ENCODE measurements at regions not wholly inside any gene's neighbourhood (a gene's known extent, or its start where the extent isn't known, plus 50 kb on each side); places are given as distances from the start of the nearest gene placed in this dataset.

- in situ Hi-C loops (cut with HindIII; ENCODE audit: extremely low pct_ligation_motif_present, low pct_unique_long_range_greater_than_20kb) (no loop called here), intact Hi-C loops (cut with micrococcal nuclease; ENCODE audit: unreplicated experiment) (no loop called here)
- DNase-seq (ENCODE audit: low spot score) = no peak
- Histone ChIP-seq H3K36me3 (replicated peaks in 1 of 2; ENCODE audit: control insufficient read depth in 1 of 2, insufficient read depth in 2 of 2, low read length in 2 of 2) (no peaks in the 10 kb centered on the region), H3K9ac (ENCODE audit: insufficient read depth, low read depth, low read length) (no peak overlapping the region), H3K9me3 (ENCODE audit: low read length) (no peaks in the 10 kb centered on the region), H3K27me3 (ENCODE audit: control insufficient read depth in 1 of 2, insufficient read depth in 2 of 2, low read length in 2 of 2) (no peaks in the 10 kb centered on the region), H3K27ac (ENCODE audit: extremely low read length, insufficient read depth, low read length) (no peak overlapping the region), H2AFZ (ENCODE audit: low read length) (no peak overlapping the region), H4K20me1 (ENCODE audit: insufficient read depth, low read length) (no peaks in the 10 kb centered on the region), H3K4me2 (ENCODE audit: low read depth, low read length) (no peak overlapping the region), H3K79me2 (ENCODE audit: insufficient read depth, low read length) (no peaks in the 10 kb centered on the region), H3K4me3 (replicated peaks in 1 of 3; ENCODE audit: insufficient read depth in 1 of 3, low read depth in 2 of 3, low read length in 3 of 3) (no peak overlapping the region), H3K4me1 (ENCODE audit: insufficient read depth, low read length) (no peaks in the 10 kb centered on the region)
- BruUV-seq (replicated peaks) = no TSS peak
- no peak for ATAC-seq
- no peak for FAIRE-seq
- no peak for TF ChIP-seq PHF21A (CRISPR knock-in tag; IDR thresholded peaks at IDR 0.05)
- TF ChIP-seq ZNF274 (CRISPR knock-in tag; IDR thresholded peaks at IDR 0.05) = no peak
- TF ChIP-seq CCAR2 (optimal IDR thresholded peaks at IDR 0.05; ENCODE audit: low read depth, low read length) = no peak
- ChIA-PET CTCF (ENCODE audit: low intra/inter-chr PET ratio, low total read pairs) (no interaction called here), POLR2A (no interaction called here)
These were observed 1246.5 kb downstream of the OTOL1 start for GRCh38 chr3:162743091-162743490.

- Histone ChIP-seq H4K20me1 (ENCODE audit: insufficient read depth, low read length) (no peaks in the 10 kb centered on the region), H3K4me1 (ENCODE audit: insufficient read depth, low read length) (no peaks in the 10 kb centered on the region), H3K4me2 (ENCODE audit: low read depth, low read length) (no peak overlapping the region), H3K36me3 (replicated peaks in 1 of 2; ENCODE audit: control insufficient read depth in 1 of 2, insufficient read depth in 2 of 2, low read length in 2 of 2) (no peaks in the 10 kb centered on the region), H3K9ac (ENCODE audit: insufficient read depth, low read depth, low read length) (no peak overlapping the region), H3K4me3 (replicated peaks in 1 of 3; ENCODE audit: insufficient read depth in 1 of 3, low read depth in 2 of 3, low read length in 3 of 3) (no peak overlapping the region), H3K9me3 (ENCODE audit: low read length) (no peaks in the 10 kb centered on the region), H3K27me3 (ENCODE audit: control insufficient read depth in 1 of 2, insufficient read depth in 2 of 2, low read length in 2 of 2) (no peaks in the 10 kb centered on the region), H2AFZ (ENCODE audit: low read length) (no peak overlapping the region), H3K79me2 (ENCODE audit: insufficient read depth, low read length) (no peaks in the 10 kb centered on the region), H3K27ac (ENCODE audit: extremely low read length, insufficient read depth, low read length) (no peak overlapping the region)
- ATAC-seq = no peak
- intact Hi-C loops (cut with micrococcal nuclease; ENCODE audit: unreplicated experiment) (no loop called here), in situ Hi-C loops (cut with HindIII; ENCODE audit: extremely low pct_ligation_motif_present, low pct_unique_long_range_greater_than_20kb) (no loop called here)
- FAIRE-seq = no peak
- CTCF ChIA-PET (ENCODE audit: low intra/inter-chr PET ratio, low total read pairs) = no interaction called here
- no TSS peak for BruUV-seq (replicated peaks)
- WGBS (ENCODE audit: low lambda C conversion rate) = 0% methylated on average over 2 of the region's 2 CpGs
- POLR2A ChIA-PET = no interaction called here
- DNase-seq (ENCODE audit: low spot score) = no peak
- TF ChIP-seq ZBTB3 (CRISPR knock-in tag; IDR thresholded peaks at IDR 0.05; ENCODE audit: borderline replicate concordance, low read depth) (no peak), ZNF644 (CRISPR knock-in tag; IDR thresholded peaks at IDR 0.05; ENCODE audit: low read depth) (no peak), BCLAF1 (IDR thresholded peaks at IDR 0.05) (no peak), UBTF (CRISPR knock-in tag; IDR thresholded peaks at IDR 0.05) (no peak), MED13 (CRISPR knock-in tag; IDR thresholded peaks at IDR 0.05) (no peak), MYPOP (CRISPR knock-in tag; IDR thresholded peaks at IDR 0.05) (no peak), HNRNPLL (IDR thresholded peaks at IDR 0.05; ENCODE audit: low read depth, low read length, poor library complexity, severe bottlenecking) (no peak), RXRA (CRISPR knock-in tag; IDR thresholded peaks at IDR 0.05) (no peak), ZNF724P (CRISPR knock-in tag; IDR thresholded peaks at IDR 0.05; ENCODE audit: borderline replicate concordance) (no peak), PPARG (CRISPR knock-in tag; conservative IDR thresholded peaks at IDR 0.05) (no peak), ZNF256 (CRISPR knock-in tag; conservative IDR thresholded peaks at IDR 0.05) (no peak), ZNF713 (CRISPR knock-in tag; IDR thresholded peaks at IDR 0.05) (no peak), MTF1 (CRISPR knock-in tag; IDR thresholded peaks at IDR 0.05) (no peak)
These were observed 1264.2 kb downstream of the OTOL1 start for GRCh38 chr3:162760789-162761188.

All from HepG2 (cell line).